ENCODE measurements at regions not wholly inside any gene's neighbourhood (a gene's known extent, or its start where the extent isn't known, plus 50 kb on each side); places are given as distances from the start of the nearest gene placed in this dataset.

GRCh38 chr10:4059471-4060138 is 274.6 kb upstream of the KLF6 start:
- no peak for TF ChIP-seq CTCF (IDR thresholded peaks at IDR 0.05; ENCODE audit: unreplicated experiment)
- Mint-ChIP-seq H3K27me3 (ENCODE audit: insufficient read depth, unreplicated experiment) (no peaks in the 10 kb centered on the region), H3K4me3 (ENCODE audit: unreplicated experiment) (no peak overlapping the region), H3K27ac (ENCODE audit: low read depth, unreplicated experiment) (no peak overlapping the region), H3K36me3 (ENCODE audit: insufficient read depth, unreplicated experiment) (no peaks in the 10 kb centered on the region), H3K4me1 (ENCODE audit: insufficient read depth, unreplicated experiment) (peaks cover 23% of the 10 kb centered on the region), H3K9me3 (ENCODE audit: unreplicated experiment) (no peaks in the 10 kb centered on the region)
- DNase-seq (ENCODE audit: unreplicated experiment): no peak
- intact Hi-C loops (cut with micrococcal nuclease): no loop called here
- ChIA-PET CTCF (interaction anchor here (0.6 to 0.7 kb wide), 3 partner anchors 33 to 582 kb away, joined by 3 read pairs; no protein-coding TSS in a partner anchor), POLR2A (interaction anchor here (0.6 to 0.8 kb wide), 3 partner anchors 367 to 833 kb away, joined by 3 to 5 read pairs (median 3); no protein-coding TSS in a partner anchor)
- no TSS peak for BruUV-seq (replicated peaks)

GRCh38 chr10:4058514-4059029 is 273.6 kb upstream of the KLF6 start:
- Mint-ChIP-seq H3K4me1 (ENCODE audit: insufficient read depth, unreplicated experiment) (peaks cover 23% of the 10 kb centered on the region), H3K9me3 (ENCODE audit: unreplicated experiment) (no peaks in the 10 kb centered on the region), H3K36me3 (ENCODE audit: insufficient read depth, unreplicated experiment) (no peaks in the 10 kb centered on the region), H3K27ac (ENCODE audit: low read depth, unreplicated experiment) (no peak overlapping the region), H3K4me3 (ENCODE audit: unreplicated experiment) (no peak overlapping the region), H3K27me3 (ENCODE audit: insufficient read depth, unreplicated experiment) (no peaks in the 10 kb centered on the region)
- intact Hi-C loops (cut with micrococcal nuclease): no loop called here
- ChIA-PET CTCF (no interaction called here), POLR2A (interaction anchor here (0.6 to 1.1 kb wide), 5 partner anchors 16 to 832 kb away, joined by 3 to 5 read pairs (median 4); no protein-coding TSS in a partner anchor)
- DNase-seq (ENCODE audit: unreplicated experiment): peak; percentile 29
- BruUV-seq (replicated peaks): no TSS peak
- no peak for TF ChIP-seq CTCF (IDR thresholded peaks at IDR 0.05; ENCODE audit: unreplicated experiment)

- intact Hi-C loops (cut with micrococcal nuclease): no loop called here
- peaks cover 23% of the 10 kb centered on the region for H3K4me1 Mint-ChIP-seq (ENCODE audit: insufficient read depth, unreplicated experiment)
- ChIA-PET CTCF (interaction anchor here (0.5 kb wide), 1 partner anchor 144 kb away, joined by 3 read pairs; no protein-coding TSS in a partner anchor), POLR2A (interaction anchor here (0.5 to 1.1 kb wide), 4 partner anchors 17 to 249 kb away, joined by 3 to 5 read pairs (median 4); no protein-coding TSS in a partner anchor)
- H3K27me3 Mint-ChIP-seq (ENCODE audit: insufficient read depth, unreplicated experiment): no peaks in the 10 kb centered on the region
- DNase-seq (ENCODE audit: unreplicated experiment): no peak
- peak overlapping the region; percentile 19 for H3K27ac Mint-ChIP-seq (ENCODE audit: low read depth, unreplicated experiment)
- H3K4me3 Mint-ChIP-seq (ENCODE audit: unreplicated experiment): no peak overlapping the region
- no peaks in the 10 kb centered on the region for H3K36me3 Mint-ChIP-seq (ENCODE audit: insufficient read depth, unreplicated experiment)
- no peak for TF ChIP-seq CTCF (IDR thresholded peaks at IDR 0.05; ENCODE audit: unreplicated experiment)
- no TSS peak for BruUV-seq (replicated peaks)
- no peaks in the 10 kb centered on the region for H3K9me3 Mint-ChIP-seq (ENCODE audit: unreplicated experiment)
These were observed 272.9 kb upstream of the KLF6 start for GRCh38 chr10:4057725-4058513.

GRCh38 chr10:4057021-4057420 is 272.0 kb upstream of the KLF6 start:
- Mint-ChIP-seq H3K4me1 (ENCODE audit: insufficient read depth, unreplicated experiment) (peaks cover 18% of the 10 kb centered on the region), H3K4me3 (ENCODE audit: unreplicated experiment) (no peak overlapping the region), H3K27me3 (ENCODE audit: insufficient read depth, unreplicated experiment) (no peaks in the 10 kb centered on the region), H3K36me3 (ENCODE audit: insufficient read depth, unreplicated experiment) (no peaks in the 10 kb centered on the region), H3K9me3 (ENCODE audit: unreplicated experiment) (no peaks in the 10 kb centered on the region), H3K27ac (ENCODE audit: low read depth, unreplicated experiment) (peak overlapping the region; percentile 19)
- no TSS peak for BruUV-seq (replicated peaks)
- intact Hi-C loops (cut with micrococcal nuclease): no loop called here
- ChIA-PET POLR2A (interaction anchor here (0.5 kb wide), 1 partner anchor 76 kb away, joined by 3 read pairs; no protein-coding TSS in a partner anchor), CTCF (interaction anchor here (0.5 kb wide), 1 partner anchor 817 kb away, joined by 3 read pairs; no protein-coding TSS in a partner anchor)
- TF ChIP-seq CTCF (IDR thresholded peaks at IDR 0.05; ENCODE audit: unreplicated experiment): no peak
- DNase-seq (ENCODE audit: unreplicated experiment): no peak
